Central memory CD8-positive, alpha-beta T cell (primary cell): ENCODE measurements at regions not wholly inside any gene's neighbourhood (a gene's known extent, or its start where the extent isn't known, plus 50 kb on each side); places are given as distances from the start of the nearest gene placed in this dataset.
"Not testable (repeated sequence)": the region's sequence is repeated elsewhere in the genome, so short reads cannot be mapped to it uniquely, and the experiment has no call there.

ENCODE experiments used
- ATAC-seq: fragments of 150-1000 bp; cut with Tn5 transposase; replicated peaks from 2 replicates; pipeline ENCODE4 v1.10.0; 2022; ENCODE audit warnings: mild to moderate bottlenecking, moderate FRiP score, moderate number of reproducible peaks; ENCODE audit not compliant: poor library complexity, severe bottlenecking; ENCODE audit errors: extremely low read depth
- DNase-seq, 2 donors: peaks; one replicate each; pipeline ENCODE4 v3.0.0; 2021; ENCODE audit warnings: low spot score in 2 of 2
- H3K27ac Mint-ChIP-seq: one replicate; pipeline ENCODE4 v1.8.0; 2022; ENCODE audit warnings: low read depth, mild to moderate bottlenecking, moderate library complexity, mixed read lengths
- H3K27me3 Mint-ChIP-seq: one replicate; pipeline ENCODE4 v1.8.0; 2022; ENCODE audit warnings: mixed read lengths
- H3K36me3 Mint-ChIP-seq: one replicate; pipeline ENCODE4 v1.8.0; 2022; ENCODE audit warnings: mild to moderate bottlenecking, moderate library complexity, mixed read lengths; ENCODE audit not compliant: insufficient read depth
- H3K4me1 Mint-ChIP-seq: one replicate; pipeline ENCODE4 v1.8.0; 2022; ENCODE audit warnings: mixed read lengths
- H3K4me3 Mint-ChIP-seq: one replicate; pipeline ENCODE4 v1.8.0; 2022; ENCODE audit warnings: mild to moderate bottlenecking, moderate library complexity, mixed read lengths
- H3K9me3 Mint-ChIP-seq: one replicate; pipeline ENCODE4 v1.8.0; 2022; ENCODE audit warnings: mixed read lengths

DNA sequence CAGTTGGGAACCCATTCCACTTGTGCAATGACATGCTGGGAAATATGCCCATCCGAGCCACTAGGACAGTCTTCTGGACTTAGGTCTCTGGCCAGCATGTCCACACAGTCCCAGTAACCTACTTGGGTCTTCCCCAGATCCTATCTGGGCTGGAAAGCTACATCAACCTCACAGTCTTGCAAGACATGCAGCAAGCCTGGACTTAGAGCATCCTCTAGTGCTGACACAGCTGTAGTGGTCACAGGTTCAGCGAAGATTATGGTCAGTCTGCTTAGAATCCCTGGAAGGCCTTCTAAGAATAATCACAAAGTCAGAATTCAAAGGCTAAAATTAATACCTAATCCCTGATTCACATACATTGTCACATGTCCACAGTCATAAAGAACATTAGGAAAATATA is 842.7 kb downstream of the STPG2 start:
- no peak overlapping the region for H3K4me3 Mint-ChIP-seq
- ATAC-seq (no peak), DNase-seq (no peak)
- no peak overlapping the region for H3K27ac Mint-ChIP-seq
- no peaks in the 10 kb centered on the region for H3K27me3 Mint-ChIP-seq
- H3K4me1 Mint-ChIP-seq, result no peaks in the 10 kb centered on the region
- H3K36me3 Mint-ChIP-seq, result no peaks in the 10 kb centered on the region
- peaks cover 14% of the 10 kb centered on the region for H3K9me3 Mint-ChIP-seq

DNA sequence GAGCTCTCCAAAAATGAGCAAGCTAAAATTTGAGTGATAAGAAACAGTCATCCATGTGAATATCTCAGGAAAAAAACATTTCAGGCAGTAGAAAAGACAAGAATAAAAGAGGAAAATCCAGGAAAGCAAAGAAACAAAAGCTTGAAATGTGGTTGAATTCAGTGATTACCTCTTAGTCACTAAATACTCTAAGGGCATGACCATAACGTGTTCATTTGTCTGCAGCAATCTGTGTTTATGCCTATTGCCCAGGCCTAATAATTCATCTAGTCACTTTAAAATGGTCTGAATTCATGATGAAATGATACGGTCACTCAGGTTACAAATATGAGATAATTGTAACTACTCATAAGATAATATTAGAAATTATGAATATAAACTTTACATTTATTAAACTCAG is 837.9 kb downstream of the STPG2 start:
- Mint-ChIP-seq H3K4me3 (no peak overlapping the region), H3K9me3 (peaks cover 17% of the 10 kb centered on the region), H3K27me3 (no peaks in the 10 kb centered on the region), H3K36me3 (no peaks in the 10 kb centered on the region), H3K4me1 (no peaks in the 10 kb centered on the region), H3K27ac (no peak overlapping the region)
- DNase-seq (no peak), ATAC-seq (no peak)

DNA sequence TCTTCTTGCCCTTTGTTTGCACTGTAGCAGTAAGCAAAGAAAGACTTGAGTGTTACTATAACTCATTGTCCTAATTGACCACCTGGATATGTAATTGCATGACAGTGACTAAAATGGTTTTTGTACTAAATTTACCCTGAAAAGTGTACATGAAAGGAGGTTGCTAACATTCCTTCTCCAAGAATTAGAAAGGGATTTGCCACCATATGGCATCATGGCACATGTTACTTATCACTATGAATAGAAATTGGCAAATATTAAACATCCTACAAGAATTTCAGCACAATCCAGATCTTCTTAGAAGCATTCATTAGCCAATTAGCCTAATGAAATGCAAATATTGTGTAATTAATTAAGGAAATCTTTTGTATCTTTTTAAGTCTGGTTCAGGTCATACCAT is 834.2 kb downstream of the STPG2 start:
- H3K36me3 Mint-ChIP-seq, result no peaks in the 10 kb centered on the region
- H3K4me3 Mint-ChIP-seq, result no peak overlapping the region
- no peak overlapping the region for H3K27ac Mint-ChIP-seq
- peaks cover 8% of the 10 kb centered on the region for H3K9me3 Mint-ChIP-seq
- DNase-seq (no peak), ATAC-seq (no peak)
- no peaks in the 10 kb centered on the region for H3K4me1 Mint-ChIP-seq
- no peaks in the 10 kb centered on the region for H3K27me3 Mint-ChIP-seq

DNA sequence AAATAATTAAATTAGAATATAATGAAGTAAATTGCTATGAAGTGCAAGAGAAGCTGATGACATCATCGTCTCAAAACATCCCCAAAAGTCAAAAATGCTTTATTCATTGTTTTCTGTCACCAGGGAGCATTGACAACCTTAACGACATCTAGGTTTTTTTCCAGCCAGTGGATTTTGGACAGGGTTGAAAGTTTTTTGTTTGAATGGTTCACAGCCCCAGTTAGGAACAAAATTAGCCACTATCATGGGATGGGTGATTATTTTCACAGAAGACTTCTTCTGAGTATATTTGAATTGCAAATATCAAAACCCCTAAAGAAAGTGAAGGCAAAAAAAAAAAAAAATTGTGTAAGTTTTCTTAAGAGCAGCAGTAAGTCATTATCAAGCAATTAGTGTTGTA is 826.1 kb downstream of the STPG2 start:
- ATAC-seq (no peak), DNase-seq (no peak)
- Mint-ChIP-seq H3K27ac (no peak overlapping the region), H3K36me3 (no peaks in the 10 kb centered on the region), H3K9me3 (peaks cover 14% of the 10 kb centered on the region), H3K4me1 (no peaks in the 10 kb centered on the region), H3K27me3 (no peaks in the 10 kb centered on the region), H3K4me3 (no peak overlapping the region)

DNA sequence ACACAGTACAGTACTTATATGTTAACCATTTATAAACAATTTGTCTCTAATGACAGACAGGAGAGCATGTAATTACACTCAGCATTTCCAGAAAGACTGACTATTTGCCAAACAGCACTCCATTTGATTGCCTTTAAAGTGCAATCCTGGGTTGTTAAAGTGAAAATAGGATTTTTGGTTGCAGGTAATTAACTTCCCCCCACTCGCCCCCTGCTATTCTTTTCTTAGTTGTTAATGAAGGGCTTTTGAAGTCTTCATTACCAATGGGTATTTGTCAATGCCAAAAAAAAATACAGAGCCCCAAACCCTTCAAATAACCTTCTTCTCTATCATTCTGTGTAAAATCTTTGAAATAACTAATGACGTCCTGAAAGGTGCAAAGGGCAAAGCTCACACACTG is 825.6 kb downstream of the STPG2 start:
- DNase-seq (no peak), ATAC-seq (no peak)
- Mint-ChIP-seq H3K4me1 (no peaks in the 10 kb centered on the region), H3K36me3 (no peaks in the 10 kb centered on the region), H3K27me3 (no peaks in the 10 kb centered on the region), H3K9me3 (peaks cover 16% of the 10 kb centered on the region), H3K27ac (no peak overlapping the region), H3K4me3 (no peak overlapping the region)

DNA sequence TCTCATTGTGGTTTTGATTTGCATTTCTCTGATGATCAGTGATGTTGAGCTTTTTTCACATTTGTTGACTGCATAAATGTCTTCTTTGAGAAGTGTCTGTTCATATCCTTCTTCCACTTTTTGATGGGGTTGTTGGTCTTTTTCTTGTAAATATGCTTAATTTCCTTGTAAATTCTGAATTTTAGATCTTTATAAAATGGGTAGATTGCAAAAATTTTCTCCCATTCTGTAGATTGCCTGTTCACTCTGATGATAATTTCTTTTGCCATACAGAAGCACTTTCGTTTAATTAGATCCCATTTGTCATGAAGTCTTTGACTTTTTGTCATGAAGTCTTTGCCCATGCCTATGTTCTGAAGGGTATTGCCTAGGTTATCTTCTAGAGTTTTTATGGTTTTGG is 817.5 kb downstream of the STPG2 start:
- ATAC-seq, DNase-seq, H3K27me3 Mint-ChIP-seq, H3K36me3 Mint-ChIP-seq, H3K27ac Mint-ChIP-seq, H3K4me3 Mint-ChIP-seq, H3K4me1 Mint-ChIP-seq: not testable (repeated sequence)
- H3K9me3 Mint-ChIP-seq, result peaks cover 16% of the 10 kb centered on the region

DNA sequence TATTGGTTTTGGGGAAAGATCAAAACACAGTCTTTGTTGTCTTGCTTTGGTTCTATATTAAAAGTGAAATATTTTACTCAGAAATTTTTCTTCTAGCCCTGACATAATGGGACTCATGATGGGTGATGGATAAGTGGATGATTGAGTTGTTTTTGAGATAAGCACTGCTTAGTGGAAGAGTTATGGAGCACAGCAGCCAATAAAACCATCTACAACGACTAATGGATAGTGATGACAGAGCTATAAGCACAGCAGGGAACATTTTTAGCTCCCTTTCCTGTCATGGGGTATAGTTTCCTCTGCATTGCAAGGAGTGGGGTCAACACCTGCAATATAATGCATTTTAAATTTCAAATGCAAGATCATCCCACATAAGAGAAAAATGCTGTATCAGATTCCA is 812.4 kb downstream of the STPG2 start:
- Mint-ChIP-seq H3K27ac (no peak overlapping the region), H3K27me3 (no peaks in the 10 kb centered on the region), H3K9me3 (peaks cover 5% of the 10 kb centered on the region), H3K4me3 (no peak overlapping the region), H3K36me3 (no peaks in the 10 kb centered on the region), H3K4me1 (no peaks in the 10 kb centered on the region)
- no peak for ATAC-seq
- no peak for DNase-seq

DNA sequence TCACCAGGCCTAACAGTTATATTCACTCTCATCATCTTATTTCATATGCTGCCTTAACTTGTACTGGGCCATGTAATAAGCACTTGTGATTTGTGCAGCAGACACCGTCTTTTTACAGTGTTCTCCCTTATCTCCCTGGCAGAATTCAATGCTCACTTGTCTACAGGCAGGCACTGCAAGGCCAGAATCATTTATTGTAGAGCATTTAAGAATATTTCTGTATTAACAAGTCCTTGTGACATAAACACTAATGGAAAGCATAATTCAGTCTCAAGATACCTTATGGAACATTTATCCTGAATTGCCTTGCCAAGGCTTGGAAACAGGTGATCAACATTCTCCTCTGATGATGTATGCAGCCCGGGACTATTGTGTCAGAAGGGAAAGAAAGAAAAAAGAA is 808.9 kb downstream of the STPG2 start:
- no peak for DNase-seq
- Mint-ChIP-seq H3K9me3 (peaks cover 23% of the 10 kb centered on the region), H3K27me3 (no peaks in the 10 kb centered on the region), H3K4me1 (no peaks in the 10 kb centered on the region), H3K27ac (no peak overlapping the region), H3K4me3 (no peak overlapping the region), H3K36me3 (no peaks in the 10 kb centered on the region)
- ATAC-seq, result no peak

DNA sequence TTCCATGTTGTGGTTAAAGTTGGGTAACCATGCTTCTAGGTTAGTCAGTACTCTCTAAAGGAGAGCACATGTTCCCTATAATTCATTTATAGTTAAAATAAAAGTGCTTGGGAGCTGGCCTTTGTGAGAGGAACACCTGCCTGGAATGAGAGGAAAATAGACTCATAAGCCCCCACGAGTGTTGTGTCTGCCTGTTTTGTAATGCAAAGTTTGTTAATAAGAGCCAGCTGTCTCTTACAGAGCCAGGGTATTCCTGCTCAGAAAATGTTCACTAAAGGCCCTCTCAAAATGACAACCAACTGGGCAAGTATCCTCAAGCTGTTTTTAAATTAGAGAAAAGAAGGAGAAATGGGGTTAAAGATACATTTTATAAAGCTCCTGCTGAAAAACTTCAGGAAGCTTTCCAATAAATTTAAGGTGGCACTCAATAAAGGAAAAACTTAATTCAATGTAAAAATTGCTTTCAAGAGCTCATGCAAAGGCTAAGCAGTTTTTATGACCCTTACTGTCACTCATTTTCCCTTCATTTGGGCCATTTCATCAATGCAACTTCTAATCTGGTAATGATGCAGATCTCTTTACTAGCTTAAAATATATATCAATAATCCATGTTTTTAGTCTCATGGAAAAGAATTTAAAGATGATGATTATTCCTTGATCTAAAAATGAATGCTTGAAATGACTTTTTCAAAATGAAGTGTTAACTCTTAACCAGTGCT is 793.6 kb downstream of the STPG2 start:
- peaks cover 5% of the 10 kb centered on the region for H3K9me3 Mint-ChIP-seq
- peaks cover 2% of the 10 kb centered on the region for H3K36me3 Mint-ChIP-seq
- no peak overlapping the region for H3K27ac Mint-ChIP-seq
- no peaks in the 10 kb centered on the region for H3K4me1 Mint-ChIP-seq
- no peak overlapping the region for H3K4me3 Mint-ChIP-seq
- DNase-seq (no peak), ATAC-seq (no peak)
- no peaks in the 10 kb centered on the region for H3K27me3 Mint-ChIP-seq

DNA sequence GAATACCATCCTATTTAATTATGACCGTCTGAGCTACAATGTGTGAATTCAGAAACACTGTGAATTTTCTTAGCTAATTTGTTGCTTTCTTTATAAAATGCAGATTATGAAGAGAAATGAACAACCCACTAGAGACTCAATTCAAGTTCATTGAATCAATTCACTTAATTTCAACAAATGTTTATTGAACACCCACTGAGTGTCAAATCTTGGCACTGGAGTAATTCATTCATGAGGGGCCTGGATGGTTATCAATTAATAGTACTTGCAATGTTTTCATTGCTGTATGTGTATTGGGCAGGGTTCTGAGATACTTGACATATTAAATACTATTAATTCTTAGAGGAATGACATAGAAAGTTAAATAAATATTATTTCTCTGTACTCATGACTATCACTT is 789.4 kb downstream of the STPG2 start:
- Mint-ChIP-seq H3K9me3 (peaks cover 10% of the 10 kb centered on the region), H3K36me3 (no peaks in the 10 kb centered on the region), H3K4me3 (no peak overlapping the region), H3K27me3 (no peaks in the 10 kb centered on the region), H3K4me1 (no peaks in the 10 kb centered on the region), H3K27ac (no peak overlapping the region)
- no peak for DNase-seq
- ATAC-seq, result no peak

DNA sequence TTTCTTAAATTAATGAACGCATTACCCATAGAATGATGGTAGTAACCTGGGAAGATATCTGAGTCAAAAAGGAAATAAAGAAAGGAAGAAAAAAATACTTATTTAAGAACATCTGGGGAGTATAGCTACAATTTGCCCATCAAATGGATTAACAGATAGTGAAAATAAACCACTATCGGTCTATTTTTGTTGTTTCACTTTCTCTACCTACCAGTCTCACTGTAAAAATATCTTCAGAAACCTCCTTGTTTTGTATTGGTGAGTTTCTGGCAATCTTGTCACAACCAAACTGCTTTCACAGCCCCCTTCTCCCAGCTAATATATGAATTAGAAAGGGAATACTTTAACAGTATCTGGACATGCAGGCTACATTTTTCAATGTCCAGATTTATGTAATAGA is 783.5 kb downstream of the STPG2 start:
- DNase-seq (no peak), ATAC-seq (no peak)
- no peaks in the 10 kb centered on the region for H3K27me3 Mint-ChIP-seq
- peaks cover 29% of the 10 kb centered on the region for H3K9me3 Mint-ChIP-seq
- H3K27ac Mint-ChIP-seq, result no peak overlapping the region
- H3K4me1 Mint-ChIP-seq, result no peaks in the 10 kb centered on the region
- H3K36me3 Mint-ChIP-seq, result no peaks in the 10 kb centered on the region
- H3K4me3 Mint-ChIP-seq, result no peak overlapping the region

DNA sequence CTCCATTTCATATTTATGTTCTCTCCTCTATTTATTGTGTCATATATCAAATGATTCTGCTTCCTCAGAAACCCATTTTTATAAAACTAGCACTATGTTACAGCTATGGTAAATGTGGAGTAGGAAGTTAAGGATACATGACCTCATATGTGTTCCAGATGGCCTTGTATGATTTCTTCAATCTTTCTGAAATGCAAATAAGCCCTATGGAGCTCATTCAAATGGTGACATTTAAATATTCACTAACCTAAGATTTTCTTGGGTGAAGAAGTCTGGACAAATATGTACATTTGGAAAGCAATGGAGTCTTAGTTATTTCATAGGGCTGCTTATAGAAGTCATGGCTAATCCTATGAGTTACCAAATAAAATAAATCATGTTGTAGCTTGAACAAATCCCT is 782.5 kb downstream of the STPG2 start:
- no peaks in the 10 kb centered on the region for H3K27me3 Mint-ChIP-seq
- no peaks in the 10 kb centered on the region for H3K4me1 Mint-ChIP-seq
- no peaks in the 10 kb centered on the region for H3K36me3 Mint-ChIP-seq
- ATAC-seq, result no peak
- H3K27ac Mint-ChIP-seq, result no peak overlapping the region
- no peak overlapping the region for H3K4me3 Mint-ChIP-seq
- peaks cover 29% of the 10 kb centered on the region for H3K9me3 Mint-ChIP-seq
- no peak for DNase-seq

DNA sequence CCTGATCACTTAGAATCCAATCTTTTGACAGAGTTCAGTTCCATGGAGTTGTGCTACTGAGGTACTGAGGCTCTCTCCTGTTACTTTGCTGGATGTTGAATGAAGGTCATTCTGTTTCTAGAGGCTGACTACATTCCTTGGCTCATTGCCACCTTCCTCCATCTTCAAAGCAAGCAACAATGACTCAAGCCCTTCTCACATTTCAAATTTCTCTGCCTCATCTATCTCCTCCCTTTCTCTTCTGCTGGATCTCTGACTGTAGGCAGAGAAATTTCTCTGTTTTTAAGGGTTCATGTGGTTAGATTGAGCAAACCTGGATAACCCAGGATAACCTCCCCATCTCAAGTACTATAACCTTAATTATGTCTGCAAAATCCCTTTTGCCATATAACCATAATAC is 775.4 kb downstream of the STPG2 start:
- H3K9me3 Mint-ChIP-seq, result peaks cover 26% of the 10 kb centered on the region
- DNase-seq, result no peak
- H3K4me1 Mint-ChIP-seq, result no peaks in the 10 kb centered on the region
- no peak for ATAC-seq
- H3K36me3 Mint-ChIP-seq, result no peaks in the 10 kb centered on the region
- no peak overlapping the region for H3K27ac Mint-ChIP-seq
- no peaks in the 10 kb centered on the region for H3K27me3 Mint-ChIP-seq
- H3K4me3 Mint-ChIP-seq, result no peak overlapping the region

DNA sequence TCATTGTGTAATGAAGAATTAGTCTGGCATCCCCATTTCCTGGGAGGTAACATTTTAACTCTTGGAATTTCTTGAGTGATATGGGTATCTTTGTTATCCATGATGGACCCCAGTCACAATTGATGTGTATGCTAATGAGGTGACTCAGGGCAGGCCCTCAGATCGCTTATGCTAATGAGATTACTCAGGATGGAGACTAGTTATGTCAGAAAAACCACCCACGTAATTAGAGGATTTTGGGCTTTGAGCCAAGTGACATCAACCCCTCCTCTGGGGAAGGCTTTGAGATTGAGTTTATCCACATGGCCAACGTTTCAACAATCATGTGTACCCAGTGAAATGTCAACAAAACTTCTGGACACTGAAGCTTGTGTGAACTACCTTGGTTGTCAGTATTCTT is 772.7 kb downstream of the STPG2 start:
- DNase-seq (no peak), ATAC-seq (no peak)
- Mint-ChIP-seq H3K27me3 (no peaks in the 10 kb centered on the region), H3K9me3 (peaks cover 27% of the 10 kb centered on the region), H3K4me3 (no peak overlapping the region), H3K27ac (no peak overlapping the region), H3K36me3 (no peaks in the 10 kb centered on the region), H3K4me1 (no peaks in the 10 kb centered on the region)
